GM18517 (cell line): ENCODE measurements at regions not wholly inside any gene's neighbourhood (a gene's known extent, or its start where the extent isn't known, plus 50 kb on each side); places are given as distances from the start of the nearest gene placed in this dataset.

ENCODE experiments used
- ATAC-seq: cut with Tn5 transposase; IDR thresholded peaks from one replicate; pipeline ENCODE4 v1.9.1; 2021; ENCODE audit warnings: mild to moderate bottlenecking, moderate library complexity; ENCODE audit not compliant: unreplicated experiment

DNA sequence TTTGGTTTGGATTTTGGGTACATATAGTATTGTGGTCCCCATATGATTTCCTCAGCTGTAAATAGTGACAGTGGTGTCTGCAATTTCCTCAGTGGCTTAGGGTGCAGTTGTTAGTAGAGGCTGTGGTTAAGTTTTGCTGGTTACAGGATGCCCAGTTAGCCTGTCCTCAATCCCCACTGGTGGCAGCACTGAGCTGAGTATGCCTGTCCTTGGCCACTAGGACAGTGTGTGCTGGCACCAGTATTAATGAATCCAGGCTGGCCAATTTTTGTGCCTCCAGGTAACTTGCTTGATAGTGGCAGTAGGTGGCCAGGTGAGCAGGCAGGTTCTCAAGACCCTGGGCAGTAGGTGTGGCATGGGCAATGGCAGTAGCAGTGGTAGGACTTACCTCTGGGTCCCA, 973.1 kb downstream of the TMEM182 start:
- ATAC-seq = no peak

- ATAC-seq = no peak
These were observed 976.3 kb downstream of the TMEM182 start for GRCh38 chr2:103738108-103738507.

- ATAC-seq = no peak
These were observed 976.8 kb downstream of the TMEM182 start for GRCh38 chr2:103738606-103739005.

DNA sequence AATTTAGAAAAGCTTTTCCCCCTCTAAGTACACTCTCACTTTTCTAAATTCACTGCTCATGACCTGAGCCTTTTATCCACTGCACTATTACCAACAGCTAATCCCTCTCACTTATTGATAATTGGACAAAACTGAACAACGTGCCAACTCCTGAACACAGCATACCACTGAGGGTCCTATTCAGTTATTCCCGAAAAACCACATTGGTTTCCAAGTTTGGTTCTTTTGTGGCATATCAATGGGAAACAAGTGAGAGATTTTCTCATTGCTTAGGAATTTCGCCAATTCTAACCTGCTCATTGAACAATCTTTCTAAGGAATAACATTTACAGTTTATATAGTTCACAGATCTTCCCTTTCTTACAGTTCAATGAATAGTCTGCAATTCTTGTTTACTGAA, 977.4 kb downstream of the TMEM182 start:
- no peak for ATAC-seq

GRCh38 chr2:103739921-103740320, 978.1 kb downstream of the TMEM182 start:
- no peak for ATAC-seq

DNA sequence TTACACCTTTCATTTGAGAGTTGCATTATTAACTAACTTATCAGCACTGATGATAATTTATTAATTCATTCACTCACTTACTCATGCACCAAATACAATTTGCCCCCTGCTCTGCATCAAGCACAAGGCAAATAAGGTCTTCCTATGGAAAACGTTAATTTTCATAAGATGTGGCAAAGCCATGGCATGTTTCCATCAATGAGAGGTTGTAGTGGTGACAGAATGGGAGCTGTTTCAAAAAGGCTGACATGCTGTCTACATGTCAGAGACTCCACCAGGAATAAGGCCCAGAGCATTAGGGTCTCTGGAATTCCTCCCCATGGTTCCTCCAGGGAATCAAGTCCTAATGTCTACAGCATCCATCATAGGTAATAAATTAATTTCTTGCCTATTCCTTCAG, 978.8 kb downstream of the TMEM182 start:
- ATAC-seq = no peak

DNA sequence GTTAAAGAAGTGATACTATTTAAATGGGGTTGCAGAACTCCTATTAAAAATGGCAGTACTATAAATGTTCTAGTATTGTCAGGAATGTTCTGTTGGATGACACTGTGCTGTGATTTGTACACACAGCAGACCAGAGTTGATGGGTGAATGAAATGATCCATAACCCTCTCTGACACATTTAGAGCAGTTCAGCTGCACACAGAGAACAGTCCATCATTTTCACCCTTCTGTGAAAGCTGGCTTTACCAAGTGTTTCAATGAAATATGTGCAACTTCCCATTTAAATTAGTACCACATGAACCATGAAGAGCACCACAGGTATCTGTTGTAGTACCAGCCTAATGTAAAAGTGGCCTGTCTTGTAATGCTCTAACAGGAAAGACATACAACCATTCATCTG, 981.4 kb downstream of the TMEM182 start:
- no peak for ATAC-seq

DNA sequence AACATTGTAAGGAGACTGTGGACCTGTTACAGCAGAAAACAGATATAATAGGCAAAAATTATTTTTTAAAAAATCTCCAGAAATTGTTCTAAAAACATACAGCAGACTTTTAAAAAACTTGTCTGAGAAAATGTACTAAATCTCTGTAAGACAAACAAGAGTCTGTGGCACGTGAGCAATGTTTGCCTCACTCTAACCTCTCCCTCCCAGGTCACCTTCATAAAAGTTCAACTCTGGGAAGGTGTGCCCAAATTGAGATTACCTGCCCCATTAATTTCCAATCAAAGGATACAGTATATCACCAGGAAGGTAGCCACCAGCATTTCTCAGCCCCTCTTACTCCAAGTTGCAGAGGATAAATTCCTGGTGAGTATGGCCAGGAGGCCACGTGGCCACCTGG, 992.7 kb downstream of the TMEM182 start:
- ATAC-seq = no peak

- ATAC-seq = no peak
These were observed 1012.1 kb downstream of the TMEM182 start for GRCh38 chr2:103773884-103774283.

DNA sequence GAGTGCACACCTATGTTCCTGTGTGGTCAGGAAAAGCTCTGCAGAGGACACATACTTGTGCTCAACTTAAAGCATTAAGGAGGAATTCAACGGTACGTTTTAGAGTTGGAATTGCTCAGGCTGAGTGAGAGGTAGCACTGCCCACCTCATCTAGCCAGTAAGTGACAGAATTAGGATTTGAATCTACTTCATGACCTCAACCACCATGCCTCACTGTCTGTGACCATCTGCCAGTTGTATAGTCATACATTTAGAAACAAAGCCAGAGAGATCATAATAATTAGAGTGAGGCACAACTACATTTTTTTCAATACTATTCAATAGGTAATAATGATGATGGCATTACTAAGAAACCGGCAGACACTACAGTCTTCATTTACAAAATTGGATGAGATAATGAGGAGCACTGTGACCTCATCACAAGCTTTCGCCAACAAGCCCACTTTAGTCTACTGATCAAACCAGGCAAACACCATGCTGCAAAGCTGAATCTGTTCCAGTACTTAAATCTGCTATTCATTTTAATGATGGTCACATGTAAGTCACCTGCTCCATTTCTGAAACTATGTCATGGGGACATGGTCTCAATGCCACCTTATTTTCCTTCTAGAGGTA, 1018.4 kb downstream of the TMEM182 start:
- no peak for ATAC-seq

GRCh38 chr2:103781313-103781712, 1019.5 kb downstream of the TMEM182 start:
- no peak for ATAC-seq

DNA sequence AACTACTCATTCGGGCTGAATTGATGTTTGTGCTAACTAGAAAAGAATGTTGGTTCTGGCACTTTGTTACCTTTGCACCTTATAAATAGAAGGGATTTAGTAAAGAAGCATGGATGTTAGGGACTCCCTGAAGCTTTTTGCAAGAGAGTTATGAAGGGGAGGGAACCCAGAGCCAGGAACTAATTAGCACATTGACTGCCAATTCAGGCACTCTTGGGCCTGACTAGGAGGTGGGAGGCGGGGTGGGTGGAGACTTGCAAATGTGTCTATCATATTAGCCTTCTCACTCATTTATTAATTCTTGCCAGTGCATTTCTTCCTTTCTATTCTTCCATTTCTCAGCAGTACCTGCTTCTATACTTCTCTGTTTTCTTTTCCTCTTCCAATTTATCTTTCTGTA, 1022.4 kb downstream of the TMEM182 start:
- ATAC-seq = no peak

DNA sequence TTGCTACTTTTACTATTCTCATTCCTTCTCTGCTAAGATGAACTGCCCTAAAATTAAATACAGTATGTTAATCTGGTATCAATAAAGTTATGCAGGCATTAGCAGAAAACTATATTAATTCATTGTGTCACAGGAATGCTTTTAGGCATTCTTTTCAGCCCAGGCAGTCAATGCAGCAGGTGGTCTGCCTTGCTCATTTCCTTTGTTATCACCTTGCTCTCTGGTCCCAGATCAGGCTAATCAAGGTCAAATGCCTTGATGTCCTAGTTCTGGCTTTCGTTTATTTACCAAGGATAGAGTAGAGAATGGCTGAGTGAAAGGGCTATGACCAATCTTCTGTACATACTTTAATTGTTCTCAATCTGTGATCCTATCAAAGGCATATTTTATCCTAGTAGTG, 1023.6 kb downstream of the TMEM182 start:
- ATAC-seq = no peak

DNA sequence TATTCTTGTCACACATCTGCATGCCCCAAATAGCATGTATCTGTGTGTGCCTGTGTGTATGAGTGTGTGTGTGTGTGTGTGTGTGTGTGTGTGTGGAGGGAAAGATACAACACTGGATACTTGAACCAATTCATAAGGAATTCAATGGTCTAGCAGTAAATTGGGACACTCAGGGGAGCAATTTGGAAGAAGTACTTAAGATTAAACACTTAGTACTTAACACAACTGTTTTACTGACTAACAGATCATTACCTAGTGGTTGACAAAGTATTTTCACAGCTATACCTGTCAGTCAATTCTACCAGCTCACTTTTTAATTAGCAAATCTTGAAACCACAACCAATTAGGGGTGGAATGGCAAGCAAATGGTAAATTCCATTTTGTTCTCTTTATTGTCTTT, 1024.1 kb downstream of the TMEM182 start:
- ATAC-seq = no peak

DNA sequence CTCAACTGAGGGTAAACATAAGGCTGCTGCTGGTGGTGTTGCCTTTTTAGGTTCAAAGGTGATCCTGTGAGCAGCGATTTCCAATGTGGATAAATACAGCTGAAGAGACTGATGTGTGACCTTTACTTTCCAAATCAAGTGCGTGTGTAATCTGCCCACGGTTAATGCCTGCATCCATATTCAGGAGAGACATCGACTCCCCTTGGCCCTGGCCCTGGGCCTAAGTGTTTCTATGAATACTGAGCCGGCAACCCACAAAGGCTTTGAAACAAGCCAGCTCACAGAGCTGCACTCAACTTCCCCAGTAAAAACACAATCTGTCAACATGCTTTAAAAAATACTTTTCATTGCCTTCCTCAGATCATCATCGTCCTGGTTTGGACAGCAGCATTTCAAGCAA, 1026.6 kb downstream of the TMEM182 start:
- no peak for ATAC-seq

DNA sequence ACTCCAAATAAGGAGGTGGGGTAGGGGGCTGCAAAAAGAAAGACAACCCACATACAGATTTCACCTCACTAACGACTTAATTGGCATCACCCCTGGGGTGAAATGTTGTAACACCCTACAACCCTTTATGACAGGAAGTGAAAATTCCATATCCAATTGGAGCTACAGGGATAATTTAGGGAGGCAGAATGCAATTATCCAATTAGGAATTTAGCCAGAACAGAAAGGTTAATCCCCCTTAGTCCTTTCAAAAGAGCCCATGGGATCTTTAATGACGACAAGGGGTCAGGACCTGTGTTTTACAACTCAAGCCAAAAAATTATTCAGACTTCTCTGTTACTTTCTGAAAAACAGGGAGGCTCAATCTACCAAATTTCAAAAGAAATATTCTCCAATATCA, 1027.1 kb downstream of the TMEM182 start:
- no peak for ATAC-seq

GRCh38 chr2:103789381-103790095, 1027.7 kb downstream of the TMEM182 start:
- no peak for ATAC-seq

DNA sequence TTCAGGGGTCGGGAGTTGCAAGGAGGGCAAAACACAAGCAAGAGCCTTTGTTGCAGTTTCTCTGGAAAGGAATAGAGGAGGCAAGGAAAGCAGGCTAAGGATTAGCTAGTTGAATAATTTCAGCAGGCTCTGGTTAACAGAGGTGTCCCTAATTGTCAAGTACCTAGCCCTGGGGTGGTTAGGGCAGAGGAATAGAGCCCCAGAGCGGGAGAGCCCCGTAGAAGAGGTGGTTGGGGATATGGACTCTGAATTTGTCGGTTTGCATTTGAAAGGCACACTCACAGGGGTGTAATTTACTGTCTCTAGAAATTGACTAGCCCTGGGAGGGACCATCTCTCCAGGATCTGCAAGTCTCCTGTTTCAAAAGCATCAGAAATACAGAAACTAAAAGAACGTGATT, 1030.2 kb downstream of the TMEM182 start:
- no peak for ATAC-seq

DNA sequence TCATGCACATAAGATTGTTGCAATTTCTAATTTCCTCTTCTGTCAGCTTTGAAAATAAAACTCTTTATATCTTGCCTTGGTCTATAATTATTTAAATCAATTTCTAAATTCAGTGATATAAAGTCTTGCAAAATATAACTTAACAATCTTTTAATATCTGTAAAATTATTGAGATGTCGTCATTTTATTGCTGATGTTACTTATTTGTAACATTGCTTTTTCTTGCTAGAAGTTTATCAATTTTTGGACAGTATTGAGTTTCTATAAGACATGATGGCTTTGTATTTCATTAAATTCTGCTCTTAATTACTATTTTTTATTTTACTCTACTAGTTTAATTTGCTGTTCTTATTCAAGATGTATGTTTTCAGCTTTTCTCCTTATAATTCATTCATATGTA, 1036.5 kb downstream of the TMEM182 start:
- ATAC-seq = no peak

DNA sequence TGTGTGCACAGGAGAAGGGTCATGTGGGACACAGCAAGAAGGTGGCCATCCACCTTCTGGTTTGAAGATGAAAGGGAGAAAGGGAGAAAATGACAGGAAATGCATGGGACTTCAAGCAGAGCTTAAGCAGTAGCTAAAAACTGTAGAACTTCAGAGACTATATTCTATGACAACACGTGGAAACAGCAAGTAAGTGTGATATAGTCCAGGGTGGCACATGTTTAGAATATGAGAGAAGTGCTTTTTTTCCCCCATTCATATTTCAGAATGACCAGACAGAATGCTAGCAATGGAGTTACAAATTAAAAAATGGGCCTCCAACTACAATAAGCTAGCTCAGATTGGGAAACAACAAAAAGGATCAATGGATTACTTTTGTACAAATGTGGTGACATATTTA, 1042.2 kb downstream of the TMEM182 start:
- no peak for ATAC-seq

DNA sequence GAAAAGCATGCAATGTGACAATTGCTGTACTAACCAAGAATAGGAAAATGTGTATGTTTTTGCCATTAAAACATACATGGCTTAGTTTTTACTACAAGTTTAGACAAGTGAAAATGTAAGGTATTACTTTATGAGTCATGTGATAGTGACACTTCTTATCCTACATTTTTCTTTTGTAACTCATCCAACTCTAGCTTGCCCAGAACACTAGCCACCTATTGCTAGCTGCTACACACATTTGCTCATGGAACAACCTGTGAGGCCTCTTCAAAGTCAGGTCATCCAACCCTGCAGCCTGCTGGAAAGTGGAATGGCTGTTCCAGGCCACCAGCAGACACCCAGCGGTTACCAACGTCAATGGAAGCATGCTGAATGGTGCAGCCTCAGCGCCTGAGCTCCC, 1043.9 kb downstream of the TMEM182 start:
- no peak for ATAC-seq

DNA sequence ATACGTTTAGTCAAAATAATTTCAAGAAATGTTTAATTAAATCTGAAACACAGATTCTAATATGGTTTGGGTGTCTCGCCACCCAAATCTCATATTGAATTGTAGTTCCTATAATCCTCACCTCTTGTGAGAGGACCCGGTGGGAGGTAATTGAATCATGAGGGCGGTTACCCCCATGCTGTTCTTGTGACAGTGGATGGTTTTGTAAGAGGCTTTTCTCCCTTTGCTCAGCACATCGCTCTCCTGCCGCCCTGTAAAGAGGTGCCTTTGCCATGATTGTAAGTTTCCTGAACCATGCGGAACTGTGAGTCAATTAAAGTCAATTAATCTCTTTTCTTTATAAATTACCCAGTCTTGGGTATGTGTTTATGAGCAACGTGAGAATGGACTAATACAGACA, 1045.1 kb upstream of the POU3F3 start:
- no peak for ATAC-seq

DNA sequence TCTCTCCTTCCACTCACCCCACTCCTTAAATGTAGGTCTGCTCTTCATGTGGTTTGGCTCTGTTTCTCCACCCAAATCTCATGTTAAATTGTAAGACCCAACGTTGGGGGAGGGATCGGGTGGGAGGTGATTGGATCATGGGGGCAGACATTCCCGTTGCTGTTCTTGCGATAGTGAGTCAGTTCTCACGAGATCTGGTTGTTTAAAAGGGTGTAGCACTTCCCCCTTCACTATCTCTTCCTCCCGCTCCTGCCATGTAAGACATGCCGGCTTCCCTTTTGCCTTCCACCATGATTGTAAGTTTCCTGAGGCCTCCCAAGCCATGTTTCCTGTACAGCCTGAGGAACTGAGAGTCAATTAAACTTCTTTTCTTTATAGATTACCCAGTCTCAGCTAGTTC, 1044.5 kb upstream of the POU3F3 start:
- no peak for ATAC-seq
